ENCODE measurements at regions not wholly inside any gene's neighbourhood (a gene's known extent, or its start where the extent isn't known, plus 50 kb on each side); places are given as distances from the start of the nearest gene placed in this dataset.

DNA sequence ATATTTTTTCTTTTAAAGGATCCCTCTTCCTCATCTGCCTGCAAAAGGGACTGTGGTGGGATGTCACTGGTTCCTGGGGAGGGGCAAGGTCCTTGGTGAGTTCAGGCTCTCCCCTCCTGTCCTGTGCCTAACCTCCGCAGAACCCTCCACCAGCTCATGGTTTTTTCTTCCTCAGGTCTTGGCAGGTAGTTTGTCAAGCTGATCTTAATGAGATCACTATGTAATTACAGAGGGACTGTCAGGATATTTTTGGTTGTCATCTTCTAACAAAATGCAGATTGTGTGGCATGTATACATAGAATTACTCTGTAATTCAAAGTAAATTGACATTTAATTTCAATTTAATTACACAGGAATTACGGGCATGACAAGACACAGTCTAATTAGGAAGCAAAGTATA, 150.3 kb upstream of the SEMA6A start:
- 83% methylated on average over 2 of the region's 2 CpGs for WGBS (ENCODE audit: insufficient coverage, insufficient replicate concordance, low lambda C conversion rate, missing lambda C conversion rate)
- CTCF ChIA-PET, result interaction anchor here (0.8 to 1.9 kb wide), 4 partner anchors 9 to 163 kb away, joined by 3 to 5 read pairs (median 4); no protein-coding TSS in a partner anchor
- no peaks in the 10 kb centered on the region for H3K4me1 ChIP-seq (ENCODE audit: control insufficient read depth, insufficient read depth, low read length)
- H4K20me1 ChIP-seq (ENCODE audit: control insufficient read depth, insufficient read depth), result no peaks in the 10 kb centered on the region
- H3K79me2 ChIP-seq (ENCODE audit: control insufficient read depth, insufficient read depth, low read length), result no peaks in the 10 kb centered on the region
- DNase-seq (ENCODE audit: low read depth, low spot score), result no peak
- H3K27ac ChIP-seq (ENCODE audit: control insufficient read depth, insufficient read depth), result no peak overlapping the region
- no peak overlapping the region for H2AFZ ChIP-seq (ENCODE audit: control insufficient read depth, low read depth, low read length)
- no TSS peak for BruUV-seq (replicated peaks)
- SMC1A ChIA-PET (ENCODE audit: uncharacterized antibody, unreplicated experiment), result interaction anchor here (0.6 to 2.4 kb wide), 6 partner anchors 10 to 75 kb away, joined by 3 to 17 read pairs (median 7); no protein-coding TSS in a partner anchor
- H3K4me2 ChIP-seq (ENCODE audit: control insufficient read depth, insufficient read depth), result no peak overlapping the region
- no peak overlapping the region for H3K9ac ChIP-seq (ENCODE audit: control insufficient read depth, insufficient read depth, low read length)
- no peak for TF ChIP-seq SIN3A (IDR thresholded peaks at IDR 0.05; ENCODE audit: low read depth, low read length)
- no peak for TF ChIP-seq EGR1 (IDR thresholded peaks at IDR 0.05; ENCODE audit: borderline replicate concordance in 1 of 2, low read depth in 2 of 2, low read length in 2 of 2)
- TF ChIP-seq PAX5 (IDR thresholded peaks at IDR 0.05; ENCODE audit: borderline replicate concordance, low read depth, low read length), result no peak
- TF ChIP-seq, protein P1, sequence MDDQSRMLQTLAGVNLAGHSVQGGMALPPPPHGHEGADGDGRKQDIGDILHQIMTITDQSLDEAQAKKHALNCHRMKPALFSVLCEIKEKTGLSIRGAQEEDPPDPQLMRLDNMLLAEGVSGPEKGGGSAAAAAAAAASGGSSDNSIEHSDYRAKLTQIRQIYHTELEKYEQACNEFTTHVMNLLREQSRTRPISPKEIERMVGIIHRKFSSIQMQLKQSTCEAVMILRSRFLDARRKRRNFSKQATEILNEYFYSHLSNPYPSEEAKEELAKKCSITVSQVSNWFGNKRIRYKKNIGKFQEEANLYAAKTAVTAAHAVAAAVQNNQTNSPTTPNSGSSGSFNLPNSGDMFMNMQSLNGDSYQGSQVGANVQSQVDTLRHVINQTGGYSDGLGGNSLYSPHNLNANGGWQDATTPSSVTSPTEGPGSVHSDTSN (IDR thresholded peaks at IDR 0.05; ENCODE audit: insufficient replicate concordance, low read depth, low read length), result no peak
- no peak for TF ChIP-seq NBN (IDR thresholded peaks at IDR 0.05)
- TF ChIP-seq, protein P2, sequence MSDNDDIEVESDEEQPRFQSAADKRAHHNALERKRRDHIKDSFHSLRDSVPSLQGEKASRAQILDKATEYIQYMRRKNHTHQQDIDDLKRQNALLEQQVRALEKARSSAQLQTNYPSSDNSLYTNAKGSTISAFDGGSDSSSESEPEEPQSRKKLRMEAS (IDR thresholded peaks at IDR 0.05; ENCODE audit: low read depth, low read length), result no peak
- TF ChIP-seq CHD2 (IDR thresholded peaks at IDR 0.05; ENCODE audit: borderline replicate concordance, low read depth, low read length), result no peak
- TF ChIP-seq LARP7 (IDR thresholded peaks at IDR 0.05), result no peak
- TF ChIP-seq, protein P3, sequence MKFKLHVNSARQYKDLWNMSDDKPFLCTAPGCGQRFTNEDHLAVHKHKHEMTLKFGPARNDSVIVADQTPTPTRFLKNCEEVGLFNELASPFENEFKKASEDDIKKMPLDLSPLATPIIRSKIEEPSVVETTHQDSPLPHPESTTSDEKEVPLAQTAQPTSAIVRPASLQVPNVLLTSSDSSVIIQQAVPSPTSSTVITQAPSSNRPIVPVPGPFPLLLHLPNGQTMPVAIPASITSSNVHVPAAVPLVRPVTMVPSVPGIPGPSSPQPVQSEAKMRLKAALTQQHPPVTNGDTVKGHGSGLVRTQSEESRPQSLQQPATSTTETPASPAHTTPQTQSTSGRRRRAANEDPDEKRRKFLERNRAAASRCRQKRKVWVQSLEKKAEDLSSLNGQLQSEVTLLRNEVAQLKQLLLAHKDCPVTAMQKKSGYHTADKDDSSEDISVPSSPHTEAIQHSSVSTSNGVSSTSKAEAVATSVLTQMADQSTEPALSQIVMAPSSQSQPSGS (IDR thresholded peaks at IDR 0.05; ENCODE audit: low read length), result no peak
- TF ChIP-seq BCL11A (IDR thresholded peaks at IDR 0.05; ENCODE audit: low read depth, low read length), result no peak
- TF ChIP-seq, protein P4, sequence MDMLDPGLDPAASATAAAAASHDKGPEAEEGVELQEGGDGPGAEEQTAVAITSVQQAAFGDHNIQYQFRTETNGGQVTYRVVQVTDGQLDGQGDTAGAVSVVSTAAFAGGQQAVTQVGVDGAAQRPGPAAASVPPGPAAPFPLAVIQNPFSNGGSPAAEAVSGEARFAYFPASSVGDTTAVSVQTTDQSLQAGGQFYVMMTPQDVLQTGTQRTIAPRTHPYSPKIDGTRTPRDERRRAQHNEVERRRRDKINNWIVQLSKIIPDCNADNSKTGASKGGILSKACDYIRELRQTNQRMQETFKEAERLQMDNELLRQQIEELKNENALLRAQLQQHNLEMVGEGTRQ (IDR thresholded peaks at IDR 0.05; ENCODE audit: borderline replicate concordance, low read depth, low read length), result no peak
- no peak for TF ChIP-seq MYB (IDR thresholded peaks at IDR 0.05; ENCODE audit: borderline replicate concordance, low read depth, low read length)
- TF ChIP-seq, protein P5, sequence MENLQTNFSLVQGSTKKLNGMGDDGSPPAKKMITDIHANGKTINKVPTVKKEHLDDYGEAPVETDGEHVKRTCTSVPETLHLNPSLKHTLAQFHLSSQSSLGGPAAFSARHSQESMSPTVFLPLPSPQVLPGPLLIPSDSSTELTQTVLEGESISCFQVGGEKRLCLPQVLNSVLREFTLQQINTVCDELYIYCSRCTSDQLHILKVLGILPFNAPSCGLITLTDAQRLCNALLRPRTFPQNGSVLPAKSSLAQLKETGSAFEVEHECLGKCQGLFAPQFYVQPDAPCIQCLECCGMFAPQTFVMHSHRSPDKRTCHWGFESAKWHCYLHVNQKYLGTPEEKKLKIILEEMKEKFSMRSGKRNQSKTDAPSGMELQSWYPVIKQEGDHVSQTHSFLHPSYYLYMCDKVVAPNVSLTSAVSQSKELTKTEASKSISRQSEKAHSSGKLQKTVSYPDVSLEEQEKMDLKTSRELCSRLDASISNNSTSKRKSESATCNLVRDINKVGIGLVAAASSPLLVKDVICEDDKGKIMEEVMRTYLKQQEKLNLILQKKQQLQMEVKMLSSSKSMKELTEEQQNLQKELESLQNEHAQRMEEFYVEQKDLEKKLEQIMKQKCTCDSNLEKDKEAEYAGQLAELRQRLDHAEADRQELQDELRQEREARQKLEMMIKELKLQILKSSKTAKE (IDR thresholded peaks at IDR 0.05; ENCODE audit: low read depth, poor library complexity, severe bottlenecking), result no peak
- TF ChIP-seq BRCA1 (IDR thresholded peaks at IDR 0.05; ENCODE audit: low read depth, low read length), result no peak
- TF ChIP-seq SMAD5 (IDR thresholded peaks at IDR 0.05; ENCODE audit: low read depth), result no peak
- TF ChIP-seq WRNIP1 (IDR thresholded peaks at IDR 0.05; ENCODE audit: borderline replicate concordance, low read depth, low read length), result no peak
- TF ChIP-seq NFYA (IDR thresholded peaks at IDR 0.05; ENCODE audit: borderline replicate concordance, low read depth, low read length), result no peak
- no peaks in the 10 kb centered on the region for H3K27me3 ChIP-seq (replicated peaks in 1 of 2; ENCODE audit: control insufficient read depth in 2 of 2, insufficient read depth in 2 of 2, low read length in 1 of 2)
- in situ Hi-C loops (cut with MboI) (no loop called here), intact Hi-C loops (cut with micrococcal nuclease; ENCODE audit: unreplicated experiment) (no loop called here)
- RAD21 ChIA-PET (ENCODE audit: unreplicated experiment), result interaction anchor here (1.3 kb wide), 1 partner anchor 148 kb away, joined by 3 read pairs; no protein-coding TSS in a partner anchor
- POLR2A ChIA-PET, result interaction anchor here (1.1 kb wide), 1 partner anchor 35 kb away, joined by 4 read pairs; no protein-coding TSS in a partner anchor
- FAIRE-seq, result no peak
- H3K9me3 ChIP-seq (replicated peaks; ENCODE audit: control insufficient read depth, insufficient read depth, low read length), result no peaks in the 10 kb centered on the region
- H3K36me3 ChIP-seq (ENCODE audit: control insufficient read depth in 2 of 2, insufficient read depth in 2 of 2, low read length in 1 of 2), result no peaks in the 10 kb centered on the region
- H3K4me3 ChIP-seq, result no peak overlapping the region
- no peak for ATAC-seq

Measured in GM12878 (cell line).